NCI-H187 treated with DMSO at 0.1 percent for 48 hours (cell line): ENCODE measurements at regions not wholly inside any gene's neighbourhood (a gene's known extent, or its start where the extent isn't known, plus 50 kb on each side); places are given as distances from the start of the nearest gene placed in this dataset.

Experiments used
- DNase-seq: peaks from one replicate; lab custom pipeline; 2025; lab: John Stamatoyannopoulos, UW

GRCh38 chr5:129400395-129400983, 59.6 kb upstream of the ADAMTS19 start:
- no peak for DNase-seq

GRCh38 chr5:129405222-129405621, 54.9 kb upstream of the ADAMTS19 start:
- DNase-seq, result no peak

GRCh38 chr5:129406440-129406839, 53.7 kb upstream of the ADAMTS19 start:
- DNase-seq, result no peak
